K562 (cell line): ENCODE measurements at regions not wholly inside any gene's neighbourhood (a gene's known extent, or its start where the extent isn't known, plus 50 kb on each side); places are given as distances from the start of the nearest gene placed in this dataset.

Source experiments
- ATAC-seq: fragments of 200-7000 bp; cut with Tn5 transposase; 3 replicates; pipeline ENCODE4 v1.9.1; 2020; ENCODE audit warnings: moderate library complexity
- BruUV-seq: library from RNA; stranded (reverse); fragments of 400-500 nt; replicated peaks from 2 replicates; lab custom pipeline; 2021; lab: Mats Ljungman, UMichigan
- CTCF ChIA-PET: fragments of 300-600 bp; formaldehyde crosslinking; extraction: SDS; loops from one replicate; lab custom pipeline; 2021; ENCODE audit warnings: low intra/inter-chr PET ratio; lab: Yijun Ruan, JAX
- POLR2A ChIA-PET: fragments of 300-600, 350-650 bp; sonication (Branson Sonifier 250); formaldehyde crosslinking; extraction: SDS; loops from one replicate; lab custom pipeline; 2021; ENCODE audit warnings: antibody characterized with exemption, inconsistent platforms; lab: Yijun Ruan, JAX
- DNase-seq, 4 experiments: peaks; one replicate each; pipeline versions ENCODE4 v3.0.0 to v3.0.0-alpha.2; 2011 to 2018; ENCODE audit warnings: low spot score in 3 of 4, mixed read lengths in 3 of 4; ENCODE audit errors: extremely low read depth in 1 of 4
- FAIRE-seq: peaks from 2 replicates; lab custom pipeline; 2011; peaks lifted over from hg19 to GRCh38; lab: Jason Lieb, UNC
- H2AFZ ChIP-seq: 2 replicates; pipeline ENCODE4 v1.6.0; 2011; ENCODE audit warnings: low read depth, low read length, control low read depth, inconsistent platforms
- H3K27ac ChIP-seq: fragments of 200-600 bp; 3 replicates; pipeline ENCODE4 v1.8.0; 2011; ENCODE audit warnings: low read depth, mild to moderate bottlenecking, control low read depth, inconsistent platforms, low read length, moderate library complexity, mixed read lengths; ENCODE audit errors: extremely low read depth
- H3K27me3 ChIP-seq, 2 experiments: fragments of 300-600 bp in 1 of 2; 2 replicates in 1 of 2; 3 replicates in 1 of 2; pipeline versions ENCODE4 v1.6.0 to v1.8.0; 2011; ENCODE audit warnings: inconsistent platforms in 2 of 2, low read length in 2 of 2, mild to moderate bottlenecking in 1 of 2, mixed read lengths in 1 of 2, moderate library complexity in 1 of 2; ENCODE audit not compliant: control insufficient read depth in 2 of 2, insufficient read depth in 2 of 2
- H3K36me3 ChIP-seq: fragments of 300-600 bp; 3 replicates; pipeline ENCODE4 v1.8.0; 2011; ENCODE audit warnings: mild to moderate bottlenecking, low read length, inconsistent platforms; ENCODE audit not compliant: control insufficient read depth, insufficient read depth
- H3K4me1 ChIP-seq, 2 experiments: fragments of 200-600 bp in 1 of 2; replicated peaks in 1 of 2; 2 replicates in 1 of 2; 3 replicates in 1 of 2; pipeline versions ENCODE4 v1.5.1 to v1.8.0; 2011; ENCODE audit warnings: inconsistent platforms in 2 of 2, low read length in 2 of 2, mild to moderate bottlenecking in 1 of 2, mixed read lengths in 1 of 2, moderate library complexity in 1 of 2; ENCODE audit not compliant: control insufficient read depth in 2 of 2, insufficient read depth in 2 of 2
- H3K4me2 ChIP-seq: 2 replicates; pipeline ENCODE4 v1.6.1; 2011; ENCODE audit warnings: low read length, control low read depth, inconsistent platforms, mixed read lengths; ENCODE audit not compliant: insufficient read depth
- H3K4me3 ChIP-seq: fragments of 200-600 bp; sonication (generic), shearing (Covaris generic); 2 replicates; pipeline ENCODE4 v1.5.1; 2016; ENCODE audit warnings: control low read depth, inconsistent platforms
- H3K79me2 ChIP-seq: fragments of 200-600 bp; 3 replicates; pipeline ENCODE4 v1.8.0; 2011; ENCODE audit warnings: low read length, inconsistent platforms; ENCODE audit not compliant: control insufficient read depth, insufficient read depth
- H3K9ac ChIP-seq, 2 experiments: 2 replicates each; pipeline versions ENCODE4 v1.6.0 to v1.6.1; 2011; ENCODE audit warnings: low read depth in 2 of 2, low read length in 2 of 2, control low read depth in 1 of 2, inconsistent platforms in 1 of 2, mild to moderate bottlenecking in 1 of 2, mixed read lengths in 1 of 2; ENCODE audit not compliant: insufficient read depth in 1 of 2
- H3K9me1 ChIP-seq: one replicate; pipeline ENCODE4 v1.6.0; 2011; ENCODE audit warnings: inconsistent platforms, mild to moderate bottlenecking, low read length, moderate library complexity; ENCODE audit not compliant: control insufficient read depth, insufficient read depth
- H3K9me3 ChIP-seq: replicated peaks from 2 replicates; pipeline ENCODE4 v1.5.1; 2011; ENCODE audit warnings: low read depth, low read length, inconsistent platforms; ENCODE audit not compliant: control insufficient read depth, insufficient read depth
- H4K20me1 ChIP-seq: replicated peaks from 2 replicates; pipeline ENCODE4 v1.6.1; 2011; ENCODE audit warnings: low read length, inconsistent platforms, mixed read lengths; ENCODE audit not compliant: control insufficient read depth, insufficient read depth
- EP400 ChIP-seq: fragments of 450-650 bp; IDR thresholded peaks from 2 replicates; pipeline ENCODE4 v1.6.1; 2017; ENCODE audit warnings: antibody characterized with exemption, mild to moderate bottlenecking, moderate library complexity
- GABPB1 ChIP-seq: sonication (generic); formaldehyde crosslinking; IDR thresholded peaks from 2 replicates; pipeline ENCODE4 v1.8.0; 2022; ENCODE audit warnings: mild to moderate bottlenecking, missing genetic modification reagents
- IRF2 ChIP-seq: sonication (generic); formaldehyde crosslinking; IDR thresholded peaks from 2 replicates; pipeline ENCODE4 v1.8.1; 2022; ENCODE audit warnings: mild to moderate bottlenecking, missing genetic modification reagents
- MBD2 ChIP-seq: sonication (generic); IDR thresholded peaks from 2 replicates; pipeline ENCODE4 v1.6.1; 2016; ENCODE audit warnings: low read depth, borderline replicate concordance
- SMARCE1 ChIP-seq: fragments of 450-650 bp; IDR thresholded peaks from 2 replicates; pipeline ENCODE4 v1.7.1; 2016; ENCODE audit warnings: mild to moderate bottlenecking
- SREBF1 ChIP-seq: fragments of 150-350 bp; IDR thresholded peaks from 2 replicates; pipeline ENCODE4 v1.6.1; 2014; ENCODE audit warnings: antibody characterized with exemption, low read depth, low read length, borderline replicate concordance
- WGBS: fragments of 100-300 bp; shearing (Covaris generic); methylation state at CpG from one replicate; pipeline ENCODE4 v1.1.6; 2016; ENCODE audit warnings: low coverage, mixed read lengths; ENCODE audit not compliant: insufficient coverage; ENCODE audit errors: missing lambda C conversion rate; 5-methylcytosine and 5-hydroxymethylcytosine counted together
- in situ Hi-C: fragments of 300-500 bp; cut with MboI; formaldehyde crosslinking; loops from 4 replicates; pipeline ENCODE4 v1.15.0; 2018; ENCODE audit warnings: inconsistent platforms, mixed read lengths
- intact Hi-C: fragments of 100-400 bp; cut with micrococcal nuclease; formaldehyde crosslinking; loops from 2 replicates; pipeline ENCODE4 v1.14.2; 2022
- TF ChIP-seq, protein P1 (sequence below): fragments of 450-650 bp; IDR thresholded peaks from 2 replicates; pipeline ENCODE4 v1.6.1; 2017; ENCODE audit warnings: antibody characterized with exemption
- TF ChIP-seq, protein P2 (sequence below): fragments of 150-350 bp; conservative IDR thresholded peaks from 2 replicates; pipeline ENCODE4 v1.6.1; 2014; ENCODE audit warnings: low read length
- TF ChIP-seq, protein P3 (sequence below): sonication (generic); formaldehyde crosslinking; IDR thresholded peaks from 2 replicates; pipeline ENCODE4 v1.8.0; 2022; ENCODE audit warnings: mild to moderate bottlenecking, missing genetic modification reagents

DNA sequence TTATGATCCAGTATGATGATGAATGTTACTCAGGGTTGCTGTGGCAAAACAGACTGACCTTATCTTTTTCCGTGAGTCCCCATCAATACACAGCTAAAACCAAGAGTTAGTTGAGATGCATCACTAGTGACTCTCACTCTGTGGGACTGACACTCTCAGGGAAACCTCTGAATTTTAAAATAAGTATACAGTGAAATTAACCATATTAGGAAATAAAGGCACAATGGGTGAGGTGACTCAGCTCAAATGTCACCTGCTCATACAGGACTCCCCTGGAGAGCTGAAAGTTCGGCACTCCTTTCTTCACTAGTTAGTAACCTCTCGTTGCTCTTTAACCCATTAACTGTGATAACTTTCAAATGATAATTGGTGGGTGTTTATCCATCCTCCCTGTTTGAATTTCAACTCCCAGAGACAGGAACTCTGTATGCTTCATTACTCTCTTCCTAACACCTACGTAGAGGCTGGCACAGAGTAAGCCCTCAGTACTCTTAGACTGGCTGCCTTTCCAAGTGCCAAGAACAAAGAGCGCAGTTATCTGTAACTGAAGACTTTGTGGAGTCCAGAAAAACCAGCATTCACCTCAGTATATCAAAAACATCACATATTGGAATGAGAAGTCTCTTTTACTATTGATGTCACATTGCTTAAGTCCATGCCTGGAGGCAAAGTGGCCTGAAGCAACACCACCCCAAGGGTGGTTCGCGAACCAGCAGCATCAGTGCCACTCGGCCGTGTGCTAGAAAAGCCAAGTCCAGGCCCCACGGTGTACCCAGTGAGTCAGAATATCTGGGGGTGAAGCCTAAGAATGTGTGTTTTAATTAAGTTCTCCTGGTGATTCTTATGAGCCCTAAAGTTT lies 91.1 kb downstream of the NIBAN1 start:
- intact Hi-C loops, result no loop called here
- CTCF ChIA-PET, result interaction anchor here (1.0 kb wide), 1 partner anchor 77 kb away, joined by 4 read pairs; no protein-coding TSS in a partner anchor
- 73% methylated on average over 10 of the region's 10 CpGs for WGBS
- in situ Hi-C loops, result no loop called here
- Histone ChIP-seq H3K4me3 (no peak overlapping the region), H3K9me3 (no peaks in the 10 kb centered on the region), H3K4me1 (no peaks in the 10 kb centered on the region), H3K36me3 (0 out of 3 replicates have a peak, but pooled peaks cover 3% of the 10 kb centered on the region), H3K4me2 (no peak overlapping the region), H3K27ac (no peak overlapping the region), H3K27me3 (no peaks in the 10 kb centered on the region), H3K9ac (no peak overlapping the region), H3K79me2 (no peaks in the 10 kb centered on the region), H4K20me1 (no peaks in the 10 kb centered on the region), H3K9me1 (no peaks in the 10 kb centered on the region), H2AFZ (no peak overlapping the region)
- FAIRE-seq (no peak), ATAC-seq (no peak), DNase-seq (no peak)
- no TSS peak for BruUV-seq
- POLR2A ChIA-PET, result interaction anchor here (0.9 to 1.1 kb wide), 2 partner anchors 10 to 18 kb away, joined by 4 read pairs; no protein-coding TSS in a partner anchor
- no peak for TF ChIP-seq SREBF1
- TF ChIP-seq, protein P1, sequence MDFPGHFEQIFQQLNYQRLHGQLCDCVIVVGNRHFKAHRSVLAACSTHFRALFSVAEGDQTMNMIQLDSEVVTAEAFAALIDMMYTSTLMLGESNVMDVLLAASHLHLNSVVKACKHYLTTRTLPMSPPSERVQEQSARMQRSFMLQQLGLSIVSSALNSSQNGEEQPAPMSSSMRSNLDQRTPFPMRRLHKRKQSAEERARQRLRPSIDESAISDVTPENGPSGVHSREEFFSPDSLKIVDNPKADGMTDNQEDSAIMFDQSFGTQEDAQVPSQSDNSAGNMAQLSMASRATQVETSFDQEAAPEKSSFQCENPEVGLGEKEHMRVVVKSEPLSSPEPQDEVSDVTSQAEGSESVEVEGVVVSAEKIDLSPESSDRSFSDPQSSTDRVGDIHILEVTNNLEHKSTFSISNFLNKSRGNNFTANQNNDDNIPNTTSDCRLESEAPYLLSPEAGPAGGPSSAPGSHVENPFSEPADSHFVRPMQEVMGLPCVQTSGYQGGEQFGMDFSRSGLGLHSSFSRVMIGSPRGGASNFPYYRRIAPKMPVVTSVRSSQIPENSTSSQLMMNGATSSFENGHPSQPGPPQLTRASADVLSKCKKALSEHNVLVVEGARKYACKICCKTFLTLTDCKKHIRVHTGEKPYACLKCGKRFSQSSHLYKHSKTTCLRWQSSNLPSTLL, result no peak
- TF ChIP-seq IRF2 (CRISPR knock-in tag), result no peak
- TF ChIP-seq, protein P2, sequence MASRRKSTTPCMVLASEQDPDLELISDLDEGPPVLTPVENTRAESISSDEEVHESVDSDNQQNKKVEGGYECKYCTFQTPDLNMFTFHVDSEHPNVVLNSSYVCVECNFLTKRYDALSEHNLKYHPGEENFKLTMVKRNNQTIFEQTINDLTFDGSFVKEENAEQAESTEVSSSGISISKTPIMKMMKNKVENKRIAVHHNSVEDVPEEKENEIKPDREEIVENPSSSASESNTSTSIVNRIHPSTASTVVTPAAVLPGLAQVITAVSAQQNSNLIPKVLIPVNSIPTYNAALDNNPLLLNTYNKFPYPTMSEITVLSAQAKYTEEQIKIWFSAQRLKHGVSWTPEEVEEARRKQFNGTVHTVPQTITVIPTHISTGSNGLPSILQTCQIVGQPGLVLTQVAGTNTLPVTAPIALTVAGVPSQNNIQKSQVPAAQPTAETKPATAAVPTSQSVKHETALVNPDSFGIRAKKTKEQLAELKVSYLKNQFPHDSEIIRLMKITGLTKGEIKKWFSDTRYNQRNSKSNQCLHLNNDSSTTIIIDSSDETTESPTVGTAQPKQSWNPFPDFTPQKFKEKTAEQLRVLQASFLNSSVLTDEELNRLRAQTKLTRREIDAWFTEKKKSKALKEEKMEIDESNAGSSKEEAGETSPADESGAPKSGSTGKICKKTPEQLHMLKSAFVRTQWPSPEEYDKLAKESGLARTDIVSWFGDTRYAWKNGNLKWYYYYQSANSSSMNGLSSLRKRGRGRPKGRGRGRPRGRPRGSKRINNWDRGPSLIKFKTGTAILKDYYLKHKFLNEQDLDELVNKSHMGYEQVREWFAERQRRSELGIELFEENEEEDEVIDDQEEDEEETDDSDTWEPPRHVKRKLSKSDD, result no peak
- TF ChIP-seq SMARCE1, result no peak
- TF ChIP-seq, protein P3, sequence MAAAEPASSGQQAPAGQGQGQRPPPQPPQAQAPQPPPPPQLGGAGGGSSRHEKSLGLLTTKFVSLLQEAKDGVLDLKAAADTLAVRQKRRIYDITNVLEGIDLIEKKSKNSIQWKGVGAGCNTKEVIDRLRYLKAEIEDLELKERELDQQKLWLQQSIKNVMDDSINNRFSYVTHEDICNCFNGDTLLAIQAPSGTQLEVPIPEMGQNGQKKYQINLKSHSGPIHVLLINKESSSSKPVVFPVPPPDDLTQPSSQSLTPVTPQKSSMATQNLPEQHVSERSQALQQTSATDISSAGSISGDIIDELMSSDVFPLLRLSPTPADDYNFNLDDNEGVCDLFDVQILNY (CRISPR knock-in tag), result no peak
- TF ChIP-seq MBD2, result no peak
- TF ChIP-seq EP400, result no peak
- no peak for TF ChIP-seq GABPB1 (CRISPR knock-in tag)
